HG03469 (cell line): ENCODE measurements at regions not wholly inside any gene's neighbourhood (a gene's known extent, or its start where the extent isn't known, plus 50 kb on each side); places are given as distances from the start of the nearest gene placed in this dataset.

Source experiments
- ATAC-seq: cut with Tn5 transposase; IDR thresholded peaks from one replicate; pipeline ENCODE4 v1.9.1; 2021; ENCODE audit warnings: mild to moderate bottlenecking, moderate library complexity, moderate number of reproducible peaks; ENCODE audit not compliant: unreplicated experiment

- no peak for ATAC-seq
Measured at GRCh38 chr16:73213732-73214455, 166.0 kb upstream of the ZFHX3 start.

DNA sequence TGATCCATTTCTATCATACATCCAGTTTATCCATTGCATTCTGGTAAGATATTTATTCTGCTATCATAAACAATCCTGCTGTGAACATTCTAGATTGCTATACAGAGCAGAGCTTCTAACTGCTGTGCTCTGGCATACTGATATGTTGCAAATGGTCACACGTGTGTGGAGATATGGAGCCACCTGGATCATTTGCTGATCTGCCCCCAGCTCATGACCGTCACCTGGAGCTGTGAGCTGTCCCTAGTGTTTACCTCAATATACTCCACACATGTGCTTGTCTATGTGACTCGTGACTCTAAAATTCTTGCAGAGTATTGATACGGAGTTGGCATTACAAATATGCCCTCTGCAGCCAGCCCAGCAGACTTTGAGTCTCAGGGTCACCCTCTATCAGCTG, 164.5 kb upstream of the ZFHX3 start:
- no peak for ATAC-seq

DNA sequence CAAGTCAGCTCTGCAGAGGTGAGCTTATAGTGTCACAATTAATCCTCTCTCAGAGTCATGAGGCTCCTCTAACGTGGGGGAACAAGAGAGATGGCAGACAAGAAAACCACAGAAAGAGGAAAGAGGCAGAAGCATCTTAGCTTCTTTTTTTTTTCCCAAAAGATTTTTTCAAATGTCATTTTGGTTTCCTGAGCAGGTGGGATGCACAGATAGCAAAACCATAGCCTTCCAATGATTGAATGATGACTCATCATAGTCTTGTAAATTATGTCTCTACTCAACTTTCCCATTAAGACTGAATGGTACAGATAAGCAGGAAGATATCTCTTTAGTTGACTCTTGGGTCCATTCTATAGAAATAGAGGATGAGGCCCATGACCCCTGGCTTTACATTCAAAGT, 162.8 kb upstream of the ZFHX3 start:
- ATAC-seq: no peak

GRCh38 chr16:73210084-73210483, 162.2 kb upstream of the ZFHX3 start:
- ATAC-seq: no peak

GRCh38 chr16:73209190-73209589, 161.3 kb upstream of the ZFHX3 start:
- ATAC-seq: no peak

DNA sequence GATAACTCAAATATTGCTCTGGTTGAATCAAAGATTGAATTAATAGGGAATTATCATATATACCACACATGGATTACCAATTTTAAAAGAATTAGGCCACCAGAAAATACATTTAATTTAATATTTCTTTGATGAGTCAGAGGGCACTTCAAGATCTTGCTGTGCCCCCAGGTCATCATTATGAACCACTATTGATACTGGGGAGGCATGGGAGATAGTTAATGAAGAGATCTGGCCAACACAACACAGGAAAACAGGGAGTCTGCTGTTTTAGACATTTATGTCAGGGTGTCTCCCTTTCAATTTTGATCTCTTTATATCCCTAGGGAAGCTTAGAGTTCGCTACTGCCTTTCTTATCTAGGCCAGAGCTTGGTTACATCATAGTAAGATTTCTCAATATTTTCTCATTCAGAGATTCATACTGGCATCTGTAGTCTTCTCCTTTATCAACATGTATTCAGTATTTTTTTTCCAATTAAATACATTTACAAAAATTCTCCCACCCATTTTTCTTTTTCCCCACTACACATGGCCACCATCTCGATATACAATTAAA, 158.3 kb upstream of the ZFHX3 start:
- no peak for ATAC-seq

GRCh38 chr16:73205153-73205886, 157.4 kb upstream of the ZFHX3 start:
- no peak for ATAC-seq

- no peak for ATAC-seq
Measured at GRCh38 chr16:73204359-73205152, 156.6 kb upstream of the ZFHX3 start.

GRCh38 chr16:73202161-73202729, 154.3 kb upstream of the ZFHX3 start:
- ATAC-seq: no peak

- ATAC-seq: no peak
Measured at GRCh38 chr16:73199214-73199613, 151.3 kb upstream of the ZFHX3 start.

DNA sequence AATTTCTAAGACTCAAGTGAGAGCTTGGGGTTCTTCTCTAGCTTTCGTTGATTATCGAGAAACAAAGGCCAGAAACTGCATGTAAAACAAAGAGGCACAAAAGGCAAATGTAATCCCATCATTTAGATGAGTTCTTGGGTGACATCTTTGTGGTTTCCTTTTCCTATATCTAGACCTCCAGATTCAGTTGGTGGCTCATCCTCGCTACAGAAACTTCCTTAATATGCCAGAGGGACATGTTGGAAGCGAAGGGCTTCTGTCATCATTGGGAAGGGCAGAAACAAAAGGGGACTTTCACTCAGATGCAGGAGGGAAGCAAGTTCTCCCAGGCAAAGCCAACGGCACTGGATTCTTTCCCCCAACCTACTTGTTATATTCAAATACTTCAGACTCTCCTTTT, 150.6 kb upstream of the ZFHX3 start:
- no peak for ATAC-seq

DNA sequence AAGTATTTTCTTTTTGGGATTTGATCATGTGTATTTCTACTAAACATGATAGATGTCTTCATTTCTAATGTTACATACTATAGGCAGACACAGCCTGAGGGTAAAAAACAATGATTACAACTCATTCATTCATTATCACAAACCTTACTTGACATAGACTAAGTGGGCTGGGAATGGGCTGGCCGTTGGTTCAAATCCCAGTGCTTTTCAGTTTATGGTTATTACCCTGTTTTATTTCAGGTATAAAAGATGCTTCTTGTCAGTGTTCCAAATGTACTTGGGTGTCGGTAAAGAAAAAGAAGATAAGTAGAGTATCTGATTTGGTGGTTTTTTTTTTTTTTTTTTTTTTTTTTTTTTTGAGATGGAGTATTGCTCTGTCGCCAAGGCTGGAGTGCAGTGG, 149.7 kb upstream of the ZFHX3 start:
- ATAC-seq: no peak

GRCh38 chr16:73196670-73197069, 148.7 kb upstream of the ZFHX3 start:
- ATAC-seq: peak; percentile 74

GRCh38 chr16:73193464-73193863, 145.5 kb upstream of the ZFHX3 start:
- ATAC-seq: no peak

GRCh38 chr16:73192232-73192894, 144.4 kb upstream of the ZFHX3 start:
- no peak for ATAC-seq

GRCh38 chr16:73191660-73192046, 143.7 kb upstream of the ZFHX3 start:
- ATAC-seq: no peak

DNA sequence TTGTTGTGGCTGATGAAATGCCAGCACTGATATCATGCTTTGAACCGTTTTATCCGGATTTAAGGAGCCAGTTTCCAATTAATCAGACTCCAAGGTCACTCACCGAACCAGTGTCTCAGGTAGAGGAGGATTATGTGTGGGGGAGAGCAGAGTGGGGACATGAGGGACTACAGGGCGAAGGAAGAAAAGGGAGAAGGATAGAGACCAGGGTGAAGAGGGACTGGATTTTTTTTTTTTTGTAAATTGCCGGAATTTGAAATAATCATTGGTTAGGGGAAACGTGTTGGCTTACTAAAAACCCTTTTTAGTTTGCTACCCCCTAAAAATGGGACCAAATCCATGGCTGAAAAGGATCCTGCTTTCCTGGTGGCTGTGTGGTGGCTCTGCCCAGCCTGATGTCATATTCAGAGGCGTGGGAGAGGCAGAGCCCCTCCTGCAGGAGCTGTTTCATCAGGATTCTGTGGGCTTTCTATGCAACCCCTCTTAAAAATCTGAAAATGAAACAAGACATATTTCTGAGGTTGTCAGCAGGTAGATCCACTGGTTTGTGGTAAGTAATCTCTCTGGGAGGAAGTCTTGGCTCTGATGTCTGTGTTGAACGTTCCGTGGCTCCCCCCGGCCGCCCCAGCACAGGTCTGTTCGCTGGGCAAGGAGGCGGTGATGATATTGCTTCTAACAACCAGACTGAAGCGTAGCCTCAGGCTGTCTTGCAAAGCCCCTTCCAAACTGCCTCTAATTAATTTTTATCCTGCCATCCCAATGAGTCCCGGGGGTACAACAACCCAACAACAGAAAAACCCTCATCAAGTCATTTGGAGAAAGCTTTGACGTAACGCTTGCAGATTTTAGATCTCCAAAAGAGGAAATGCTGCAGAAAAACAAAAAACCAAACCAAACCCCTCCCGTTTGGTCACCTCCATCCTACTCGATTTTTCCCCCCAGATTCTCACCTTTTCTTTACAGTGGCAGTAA, 143.0 kb upstream of the ZFHX3 start:
- no peak for ATAC-seq

DNA sequence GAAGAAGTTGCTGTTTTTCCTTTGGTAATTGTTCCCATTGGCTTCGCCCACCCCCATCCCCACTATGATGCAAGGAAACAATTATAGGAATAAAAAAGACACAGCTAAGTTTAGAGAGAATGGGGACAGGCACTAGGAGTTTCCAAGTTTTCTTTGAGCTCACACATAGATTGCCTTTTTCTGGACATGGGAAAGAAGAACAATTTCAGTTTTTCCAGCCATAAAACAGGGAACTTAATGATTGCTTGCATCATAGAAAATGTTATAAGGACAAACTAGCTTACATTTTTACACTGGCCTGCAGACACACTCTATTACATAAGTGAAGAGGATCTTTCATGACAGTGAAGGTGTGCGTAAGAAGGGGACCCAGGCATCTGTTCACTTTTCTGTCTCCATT, 142.3 kb upstream of the ZFHX3 start:
- no peak for ATAC-seq

GRCh38 chr16:73189136-73189535, 141.2 kb upstream of the ZFHX3 start:
- ATAC-seq: no peak
